ENCODE measurements at regions not wholly inside any gene's neighbourhood (a gene's known extent, or its start where the extent isn't known, plus 50 kb on each side); places are given as distances from the start of the nearest gene placed in this dataset.

GRCh38 chr15:62745621-62746225, 296.8 kb upstream of the TPM1 start:
- no peak overlapping the region for H3K9ac ChIP-seq (ENCODE audit: low read length)
- no peak for FAIRE-seq
- DNase-seq (ENCODE audit: low read depth): no peak

DNA sequence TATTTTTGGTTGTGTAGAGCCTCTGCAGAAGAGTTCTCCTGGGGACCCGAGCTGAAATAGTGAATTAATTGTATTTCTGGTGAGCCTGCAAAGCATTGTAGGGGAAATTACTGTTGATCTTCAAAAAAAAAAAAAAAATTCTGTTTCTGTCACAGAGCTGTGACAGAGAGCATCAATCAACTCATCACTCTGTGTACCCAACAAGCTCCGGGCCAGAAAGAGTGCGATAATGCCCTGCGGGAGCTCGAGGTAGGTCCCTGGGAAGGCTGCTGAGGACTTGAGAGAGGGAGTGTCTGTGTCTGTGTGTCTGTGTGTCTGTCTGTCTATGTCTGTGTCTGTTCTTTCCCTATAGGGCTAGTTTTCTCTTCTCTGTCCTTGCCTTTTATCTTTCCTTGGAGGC, 294.4 kb upstream of the TPM1 start:
- H3K27ac ChIP-seq (ENCODE audit: low read depth, low read length): no peak overlapping the region
- H3K27me3 ChIP-seq (ENCODE audit: insufficient read depth, low read length): no peaks in the 10 kb centered on the region
- peaks cover 16% of the 10 kb centered on the region for H3K4me1 ChIP-seq (ENCODE audit: insufficient read depth, low read length)
- no peak for DNase-seq (ENCODE audit: low read depth)
- peaks cover 16% of the 10 kb centered on the region for H3K36me3 Mint-ChIP-seq (ENCODE audit: low read depth, unreplicated experiment)
- no peaks in the 10 kb centered on the region for H3K9me3 Mint-ChIP-seq (ENCODE audit: unreplicated experiment)
- no peak for FAIRE-seq
- peak overlapping the region; percentile 49 for H3K27ac Mint-ChIP-seq (ENCODE audit: unreplicated experiment)
- TF ChIP-seq EZH2 (IDR thresholded peaks at IDR 0.05; ENCODE audit: insufficient read depth, low read length) (no peak), CTCF (IDR thresholded peaks at IDR 0.05; ENCODE audit: insufficient read depth, low read depth, low read length) (no peak)
- no peaks in the 10 kb centered on the region for H4K20me1 ChIP-seq (ENCODE audit: insufficient read depth, low read length)
- no peaks in the 10 kb centered on the region for H3K9me3 ChIP-seq (ENCODE audit: insufficient read depth, low read depth, low read length)
- no peak overlapping the region for H3K4me2 ChIP-seq (ENCODE audit: low read length)
- H3K9ac ChIP-seq (ENCODE audit: low read length): no peak overlapping the region
- H3K79me2 ChIP-seq (ENCODE audit: insufficient read depth, low read length): no peaks in the 10 kb centered on the region
- no peak overlapping the region for H3K4me3 Mint-ChIP-seq (ENCODE audit: unreplicated experiment)
- H2AFZ ChIP-seq (ENCODE audit: low read depth, low read length): no peak overlapping the region
- no peak overlapping the region for H3K4me3 ChIP-seq (ENCODE audit: insufficient read depth, low read depth, low read length)
- H3K27me3 Mint-ChIP-seq (ENCODE audit: low read depth, unreplicated experiment): no peaks in the 10 kb centered on the region
- H3K4me1 Mint-ChIP-seq (ENCODE audit: low read depth, unreplicated experiment): peaks cover 27% of the 10 kb centered on the region
- peaks cover 2% of the 10 kb centered on the region for H3K36me3 ChIP-seq (ENCODE audit: insufficient read depth, low read length)

More at GRCh38 chr15:62745621-62746225, 296.8 kb upstream of the TPM1 start:
- Histone ChIP-seq H3K4me1 (ENCODE audit: insufficient read depth, low read length) (peaks cover 23% of the 10 kb centered on the region), H3K79me2 (ENCODE audit: insufficient read depth, low read length) (no peaks in the 10 kb centered on the region), H2AFZ (ENCODE audit: low read depth, low read length) (no peak overlapping the region), H4K20me1 (ENCODE audit: insufficient read depth, low read length) (no peaks in the 10 kb centered on the region), H3K27ac (ENCODE audit: low read depth, low read length) (no peak overlapping the region), H3K36me3 (ENCODE audit: insufficient read depth, low read length) (no peaks in the 10 kb centered on the region), H3K4me3 (ENCODE audit: insufficient read depth, low read depth, low read length) (no peak overlapping the region), H3K4me2 (ENCODE audit: low read length) (no peak overlapping the region), H3K27me3 (ENCODE audit: insufficient read depth, low read length) (no peaks in the 10 kb centered on the region), H3K9me3 (ENCODE audit: insufficient read depth, low read depth, low read length) (no peaks in the 10 kb centered on the region)
- Mint-ChIP-seq H3K36me3 (ENCODE audit: low read depth, unreplicated experiment) (peaks cover 9% of the 10 kb centered on the region), H3K27me3 (ENCODE audit: low read depth, unreplicated experiment) (no peaks in the 10 kb centered on the region), H3K4me3 (ENCODE audit: unreplicated experiment) (no peak overlapping the region), H3K4me1 (ENCODE audit: low read depth, unreplicated experiment) (peaks cover 38% of the 10 kb centered on the region), H3K9me3 (ENCODE audit: unreplicated experiment) (no peaks in the 10 kb centered on the region), H3K27ac (ENCODE audit: unreplicated experiment) (no peak overlapping the region)
- TF ChIP-seq CTCF (IDR thresholded peaks at IDR 0.05; ENCODE audit: insufficient read depth, low read depth, low read length) (no peak), EZH2 (IDR thresholded peaks at IDR 0.05; ENCODE audit: insufficient read depth, low read length) (no peak)

GRCh38 chr15:62749036-62749815, 293.3 kb upstream of the TPM1 start:
- H3K4me2 ChIP-seq (ENCODE audit: low read length): peak overlapping the region; percentile 15

More at GRCh38 chr15:62749036-62749815, 293.3 kb upstream of the TPM1 start:
- Histone ChIP-seq H3K4me1 (ENCODE audit: insufficient read depth, low read length) (peaks cover 19% of the 10 kb centered on the region), H3K27ac (ENCODE audit: low read depth, low read length) (no peak overlapping the region), H3K9me3 (ENCODE audit: insufficient read depth, low read depth, low read length) (no peaks in the 10 kb centered on the region), H3K27me3 (ENCODE audit: insufficient read depth, low read length) (no peaks in the 10 kb centered on the region), H3K79me2 (ENCODE audit: insufficient read depth, low read length) (no peaks in the 10 kb centered on the region), H2AFZ (ENCODE audit: low read depth, low read length) (no peak overlapping the region), H3K9ac (ENCODE audit: low read length) (no peak overlapping the region), H3K36me3 (ENCODE audit: insufficient read depth, low read length) (peaks cover 2% of the 10 kb centered on the region), H3K4me3 (ENCODE audit: insufficient read depth, low read depth, low read length) (no peak overlapping the region), H4K20me1 (ENCODE audit: insufficient read depth, low read length) (no peaks in the 10 kb centered on the region)
- no peak overlapping the region for H3K4me3 Mint-ChIP-seq (ENCODE audit: unreplicated experiment)
- peaks cover 15% of the 10 kb centered on the region for H3K36me3 Mint-ChIP-seq (ENCODE audit: low read depth, unreplicated experiment)
- TF ChIP-seq EZH2 (IDR thresholded peaks at IDR 0.05; ENCODE audit: insufficient read depth, low read length) (no peak), CTCF (IDR thresholded peaks at IDR 0.05; ENCODE audit: insufficient read depth, low read depth, low read length) (no peak)
- no peaks in the 10 kb centered on the region for H3K27me3 Mint-ChIP-seq (ENCODE audit: low read depth, unreplicated experiment)
- H3K4me1 Mint-ChIP-seq (ENCODE audit: low read depth, unreplicated experiment): peaks cover 26% of the 10 kb centered on the region
- H3K27ac Mint-ChIP-seq (ENCODE audit: unreplicated experiment): peak overlapping the region; percentile 59
- H3K9me3 Mint-ChIP-seq (ENCODE audit: unreplicated experiment): no peaks in the 10 kb centered on the region
- FAIRE-seq (no peak), DNase-seq (ENCODE audit: low read depth) (no peak)
